ENCODE measurements at regions not wholly inside any gene's neighbourhood (a gene's known extent, or its start where the extent isn't known, plus 50 kb on each side); places are given as distances from the start of the nearest gene placed in this dataset.

DNA sequence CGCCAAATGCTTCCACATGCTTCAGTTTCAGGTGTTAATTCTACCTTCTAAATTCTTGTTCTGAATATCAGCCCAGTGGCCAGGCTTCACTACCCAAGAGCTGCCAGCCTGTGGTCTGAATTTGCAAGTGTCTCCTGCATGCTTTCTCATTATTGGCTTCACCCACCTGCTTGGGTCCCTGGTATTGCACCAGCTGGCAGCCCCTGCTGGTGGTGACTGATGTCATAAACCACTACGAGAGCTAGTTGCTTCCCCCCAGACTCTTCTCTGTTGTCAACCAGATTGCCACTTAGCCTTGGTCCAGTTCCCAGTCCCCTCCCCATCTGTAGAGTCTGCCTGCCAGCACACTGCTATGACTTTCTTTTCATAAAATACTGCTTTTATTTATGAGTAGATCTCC lies 197.7 kb upstream of the DUSP10 start:
- Histone ChIP-seq H3K9ac (ENCODE audit: low read length in 3 of 3) (no peak overlapping the region), H3K27ac (ENCODE audit: low read depth in 2 of 2, low read length in 2 of 2) (no peak overlapping the region), H3K27me3 (ENCODE audit: control insufficient read depth, insufficient read depth, low read length) (no peaks in the 10 kb centered on the region), H3K36me3 (ENCODE audit: control insufficient read depth in 2 of 3, insufficient read depth in 3 of 3, low read length in 3 of 3) (no peaks in the 10 kb centered on the region), H3K9me3 (ENCODE audit: control insufficient read depth in 2 of 3, insufficient read depth in 1 of 3, low read length in 3 of 3) (no peaks in the 10 kb centered on the region), H3K4me3 (ENCODE audit: low read length in 3 of 3) (no peak overlapping the region), H3K4me1 (ENCODE audit: control insufficient read depth in 2 of 3, insufficient read depth in 2 of 3, low read depth in 1 of 3, low read length in 3 of 3) (no peaks in the 10 kb centered on the region)
- no peak for DNase-seq
- FAIRE-seq: no peak
- intact Hi-C loops (cut with DNase I): no loop called here
- TF ChIP-seq, protein P1, sequence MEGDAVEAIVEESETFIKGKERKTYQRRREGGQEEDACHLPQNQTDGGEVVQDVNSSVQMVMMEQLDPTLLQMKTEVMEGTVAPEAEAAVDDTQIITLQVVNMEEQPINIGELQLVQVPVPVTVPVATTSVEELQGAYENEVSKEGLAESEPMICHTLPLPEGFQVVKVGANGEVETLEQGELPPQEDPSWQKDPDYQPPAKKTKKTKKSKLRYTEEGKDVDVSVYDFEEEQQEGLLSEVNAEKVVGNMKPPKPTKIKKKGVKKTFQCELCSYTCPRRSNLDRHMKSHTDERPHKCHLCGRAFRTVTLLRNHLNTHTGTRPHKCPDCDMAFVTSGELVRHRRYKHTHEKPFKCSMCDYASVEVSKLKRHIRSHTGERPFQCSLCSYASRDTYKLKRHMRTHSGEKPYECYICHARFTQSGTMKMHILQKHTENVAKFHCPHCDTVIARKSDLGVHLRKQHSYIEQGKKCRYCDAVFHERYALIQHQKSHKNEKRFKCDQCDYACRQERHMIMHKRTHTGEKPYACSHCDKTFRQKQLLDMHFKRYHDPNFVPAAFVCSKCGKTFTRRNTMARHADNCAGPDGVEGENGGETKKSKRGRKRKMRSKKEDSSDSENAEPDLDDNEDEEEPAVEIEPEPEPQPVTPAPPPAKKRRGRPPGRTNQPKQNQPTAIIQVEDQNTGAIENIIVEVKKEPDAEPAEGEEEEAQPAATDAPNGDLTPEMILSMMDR (IDR thresholded peaks at IDR 0.05; ENCODE audit: borderline replicate concordance, extremely low read depth, insufficient read depth): no peak

DNA sequence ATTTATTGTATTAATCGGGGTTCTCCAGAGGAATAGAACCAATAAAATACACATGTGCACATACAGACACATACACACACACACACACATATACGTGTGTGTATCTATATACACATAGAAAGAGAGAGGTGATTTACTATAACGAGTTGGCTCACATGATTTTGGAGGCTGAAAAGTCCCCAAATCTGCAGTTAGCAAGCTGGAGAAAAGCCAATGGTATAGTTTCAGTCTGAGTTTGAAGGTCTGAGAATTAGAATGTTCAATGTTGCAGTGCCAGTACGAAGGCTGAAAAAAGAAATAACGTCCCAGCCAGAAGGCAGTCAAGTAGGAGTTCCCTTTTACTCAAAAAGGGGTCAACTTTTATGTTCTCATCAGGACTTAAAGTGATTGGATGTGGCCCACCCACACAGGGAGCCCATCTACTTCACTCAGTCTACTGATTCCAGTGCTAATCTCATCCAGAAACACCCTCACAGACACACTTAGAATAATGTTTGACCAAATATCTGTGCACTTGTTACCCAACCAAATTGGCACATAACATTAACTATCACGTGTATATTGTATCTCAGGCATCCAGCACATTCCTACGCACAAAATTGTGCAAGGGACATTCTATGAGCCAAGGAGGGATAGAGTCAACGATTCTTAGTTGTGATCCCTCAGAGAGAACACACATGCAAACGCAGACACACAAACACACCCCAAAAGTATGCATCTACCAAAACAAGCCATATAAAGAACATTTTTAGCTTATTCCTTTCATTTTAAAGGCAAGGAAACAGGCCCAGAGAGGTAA lies 195.5 kb upstream of the DUSP10 start:
- Histone ChIP-seq H3K4me3 (ENCODE audit: low read length in 3 of 3) (no peak overlapping the region), H3K27ac (ENCODE audit: low read depth in 2 of 2, low read length in 2 of 2) (no peak overlapping the region), H3K9ac (ENCODE audit: low read length in 3 of 3) (no peak overlapping the region), H3K9me3 (ENCODE audit: control insufficient read depth in 2 of 3, insufficient read depth in 1 of 3, low read length in 3 of 3) (no peaks in the 10 kb centered on the region), H3K4me1 (ENCODE audit: control insufficient read depth in 2 of 3, insufficient read depth in 2 of 3, low read depth in 1 of 3, low read length in 3 of 3) (no peaks in the 10 kb centered on the region), H3K36me3 (ENCODE audit: control insufficient read depth in 2 of 3, insufficient read depth in 3 of 3, low read length in 3 of 3) (no peaks in the 10 kb centered on the region), H3K27me3 (ENCODE audit: control insufficient read depth, insufficient read depth, low read length) (no peaks in the 10 kb centered on the region)
- no peak for DNase-seq
- intact Hi-C loops (cut with DNase I): no loop called here
- TF ChIP-seq, protein P1 (IDR thresholded peaks at IDR 0.05; ENCODE audit: borderline replicate concordance, extremely low read depth, insufficient read depth): no peak
- FAIRE-seq: no peak

DNA sequence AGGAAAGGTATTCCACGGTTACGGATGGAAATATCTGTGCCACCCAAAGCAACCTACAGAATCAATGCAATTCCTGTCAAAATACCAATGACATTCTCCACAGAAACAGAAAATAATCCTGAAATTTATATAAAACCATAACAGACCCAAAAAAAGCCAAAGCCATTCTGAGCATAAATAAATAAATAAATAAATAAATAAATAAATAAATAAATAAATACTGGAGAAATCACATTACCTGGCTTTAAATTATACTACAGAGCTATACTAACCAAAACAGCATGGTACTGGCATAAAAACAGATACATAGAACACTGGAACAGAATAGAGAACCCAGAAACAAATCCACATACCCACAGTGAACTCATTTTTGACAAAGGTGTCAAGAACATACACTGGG lies 191.9 kb upstream of the DUSP10 start:
- TF ChIP-seq, protein P1 (IDR thresholded peaks at IDR 0.05; ENCODE audit: borderline replicate concordance, extremely low read depth, insufficient read depth): no peak
- FAIRE-seq (no peak), DNase-seq (no peak)
- no peaks in the 10 kb centered on the region for H3K4me1 ChIP-seq (ENCODE audit: control insufficient read depth in 2 of 3, insufficient read depth in 2 of 3, low read depth in 1 of 3, low read length in 3 of 3)
- no peaks in the 10 kb centered on the region for H3K9me3 ChIP-seq (ENCODE audit: control insufficient read depth in 2 of 3, insufficient read depth in 1 of 3, low read length in 3 of 3)
- H3K4me3 ChIP-seq (ENCODE audit: low read length in 3 of 3): no peak overlapping the region
- H3K36me3 ChIP-seq (ENCODE audit: control insufficient read depth in 2 of 3, insufficient read depth in 3 of 3, low read length in 3 of 3): no peaks in the 10 kb centered on the region
- H3K27me3 ChIP-seq (ENCODE audit: control insufficient read depth, insufficient read depth, low read length): no peaks in the 10 kb centered on the region
- H3K27ac ChIP-seq (ENCODE audit: low read depth in 2 of 2, low read length in 2 of 2): no peak overlapping the region
- intact Hi-C loops (cut with DNase I): no loop called here
- no peak overlapping the region for H3K9ac ChIP-seq (ENCODE audit: low read length in 3 of 3)
